SH-SY5Y (cell line): ENCODE measurements at regions not wholly inside any gene's neighbourhood (a gene's known extent, or its start where the extent isn't known, plus 50 kb on each side); places are given as distances from the start of the nearest gene placed in this dataset.

Experiments used
- GATA2 ChIP-seq: IDR thresholded peaks from 2 replicates; pipeline ENCODE4 v1.6.1; 2011; ENCODE audit warnings: mild to moderate bottlenecking, low read depth, low read length
- GATA3 ChIP-seq: IDR thresholded peaks from 2 replicates; pipeline ENCODE4 v1.6.1; 2011; ENCODE audit warnings: low read depth, mild to moderate bottlenecking, low read length, moderate library complexity

GRCh38 chr1:62917314-62917713, 133.4 kb downstream of the ATG4C start:
- TF ChIP-seq GATA3 (no peak), GATA2 (no peak)

GRCh38 chr1:62917805-62918204, 133.9 kb downstream of the ATG4C start:
- TF ChIP-seq GATA3 (no peak), GATA2 (no peak)

- TF ChIP-seq GATA2 (peak; percentile 43; the same call in 1 of the 2 replicates), GATA3 (no peak)
Measured at GRCh38 chr1:62918700-62919099, 134.8 kb downstream of the ATG4C start.

GRCh38 chr1:62922006-62922405, 138.1 kb downstream of the ATG4C start:
- TF ChIP-seq GATA2 (no peak), GATA3 (no peak)

DNA sequence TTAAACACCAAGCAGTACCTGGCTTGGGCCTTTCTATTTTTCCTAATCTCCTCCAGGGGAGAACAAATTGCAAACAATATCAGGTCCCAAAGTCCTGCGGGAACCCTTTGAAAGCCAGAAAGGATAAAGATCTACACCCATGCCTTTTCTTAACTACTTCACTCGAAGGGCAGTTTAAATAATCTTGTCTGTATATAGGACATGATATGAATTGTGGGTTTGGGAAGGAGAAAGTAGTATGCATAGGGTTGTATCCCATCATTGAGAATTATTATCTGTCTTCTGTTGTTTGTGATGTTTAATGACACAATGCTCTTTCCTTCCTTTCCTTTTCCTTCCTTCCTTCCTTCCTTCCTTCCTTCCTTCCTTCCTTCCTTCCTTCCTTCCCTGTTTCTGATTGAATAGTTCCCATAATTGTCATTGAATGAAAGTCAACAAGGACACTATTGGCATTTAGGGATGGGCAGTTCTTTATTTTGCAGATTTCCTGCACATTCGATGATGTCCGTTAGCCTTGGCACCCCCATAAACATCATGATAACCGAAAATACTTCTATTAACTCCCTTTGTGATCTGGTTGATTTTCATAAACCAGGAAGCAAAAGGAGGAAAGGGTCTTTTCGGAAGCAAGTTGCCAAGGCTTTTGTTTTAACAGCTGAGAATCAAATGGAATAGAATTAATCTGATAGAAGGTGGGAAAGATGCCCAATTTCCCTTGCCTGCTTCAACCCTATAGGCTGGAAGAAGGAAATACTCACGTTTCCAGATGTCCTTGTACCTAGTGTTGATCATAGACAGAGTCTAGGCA, 141.3 kb downstream of the ATG4C start:
- TF ChIP-seq GATA2 = no peak
- TF ChIP-seq GATA3 = no peak

DNA sequence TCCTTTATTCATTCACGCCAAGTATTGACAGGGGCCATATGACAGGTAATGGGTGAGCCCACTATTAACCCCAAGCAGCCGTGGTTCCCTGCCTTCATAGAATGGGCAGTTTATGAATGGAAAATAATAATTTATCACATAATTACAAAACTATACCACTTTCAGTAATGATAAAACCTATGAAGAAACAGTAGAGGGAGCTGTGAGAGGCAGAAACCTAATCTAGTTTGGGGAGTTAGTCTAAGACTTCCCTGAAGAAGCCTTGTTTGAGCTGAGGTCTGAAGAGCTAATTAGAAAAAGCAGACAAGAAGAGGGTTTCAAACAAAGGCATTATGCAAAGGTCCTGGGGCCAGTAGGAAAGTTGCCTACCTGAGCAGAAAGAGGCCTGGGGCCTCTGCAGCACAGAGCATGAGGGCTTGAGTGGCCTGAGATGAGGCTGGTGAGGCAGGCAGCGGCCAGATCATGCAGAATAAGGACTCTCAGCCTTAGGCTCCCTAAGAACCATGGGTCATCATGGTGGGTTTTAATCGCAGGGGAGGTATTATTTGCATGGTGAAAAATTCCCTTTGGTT, 142.8 kb downstream of the ATG4C start:
- TF ChIP-seq GATA2 (no peak), GATA3 (no peak)

DNA sequence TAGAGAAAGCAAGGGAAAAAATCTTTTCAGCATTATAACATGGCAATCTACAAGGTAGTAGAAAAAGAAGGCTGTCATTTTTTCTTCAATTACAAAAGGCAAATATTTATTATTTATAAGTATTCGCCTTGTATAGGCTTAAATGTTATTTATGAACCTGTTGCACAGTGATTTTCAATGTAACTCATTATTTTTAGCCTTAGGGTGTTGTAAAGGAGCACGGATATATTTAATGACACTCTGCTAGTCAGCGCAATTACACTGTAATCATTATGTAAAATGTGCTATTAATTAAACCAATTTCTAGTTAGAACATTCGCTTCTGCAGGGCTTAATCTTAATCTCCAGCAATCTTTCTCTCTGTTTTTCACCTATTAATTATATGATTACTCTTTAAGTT, 145.0 kb downstream of the ATG4C start:
- TF ChIP-seq GATA3 (no peak), GATA2 (no peak)

DNA sequence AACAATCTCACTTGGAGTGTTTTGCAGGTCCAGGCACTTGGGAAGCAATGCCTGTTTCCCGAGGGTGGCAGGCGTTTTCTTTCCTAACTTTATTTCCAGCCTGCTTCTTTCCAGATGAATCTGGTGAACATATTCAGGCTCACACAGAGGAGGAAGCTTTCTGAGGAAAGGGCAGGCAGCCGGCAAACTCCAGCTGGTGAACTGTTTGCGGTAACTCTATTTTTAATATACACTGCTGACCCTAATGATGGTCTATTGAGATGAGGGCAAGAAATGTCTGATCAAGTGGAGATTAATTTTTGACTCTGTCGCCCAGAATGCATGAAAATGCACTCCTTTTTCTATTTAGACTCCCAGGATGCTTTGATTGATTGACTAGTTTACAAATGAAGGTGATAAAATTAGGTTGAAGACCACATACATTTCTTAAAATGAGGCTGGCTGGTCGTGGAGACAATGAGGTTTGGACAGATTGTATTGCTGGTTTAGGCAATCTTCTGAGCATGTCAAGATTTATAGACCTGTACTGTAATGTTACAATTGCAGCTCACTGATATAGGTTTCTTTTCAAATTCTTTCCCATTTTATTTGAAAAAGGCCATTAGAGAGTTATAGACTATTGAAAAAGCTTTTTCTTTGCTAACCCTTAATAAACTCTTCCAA, 153.8 kb downstream of the ATG4C start:
- TF ChIP-seq GATA2 (no peak), GATA3 (no peak)

GRCh38 chr1:62941780-62942179, 157.8 kb downstream of the ATG4C start:
- TF ChIP-seq GATA3 (no peak), GATA2 (no peak)

DNA sequence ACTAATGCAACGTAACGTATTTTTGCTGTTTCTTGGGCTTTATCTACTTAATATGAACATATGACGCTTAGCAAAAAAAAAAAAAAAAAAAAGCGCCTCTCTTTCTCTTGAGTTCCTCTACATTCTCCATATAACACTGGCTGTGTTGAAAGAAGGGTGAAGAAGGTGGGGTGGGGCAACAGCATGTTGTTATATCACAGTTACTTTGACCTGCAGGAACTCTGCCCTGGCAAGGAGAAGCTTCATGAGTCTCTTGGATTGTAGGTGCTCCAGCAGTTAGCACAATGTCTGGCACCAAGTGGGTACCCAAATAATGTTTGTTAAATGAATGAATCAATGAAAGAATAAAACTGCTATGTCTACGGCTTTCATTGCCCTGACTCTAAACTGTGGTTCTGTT, 162.6 kb downstream of the ATG4C start:
- no peak for TF ChIP-seq GATA2
- no peak for TF ChIP-seq GATA3

DNA sequence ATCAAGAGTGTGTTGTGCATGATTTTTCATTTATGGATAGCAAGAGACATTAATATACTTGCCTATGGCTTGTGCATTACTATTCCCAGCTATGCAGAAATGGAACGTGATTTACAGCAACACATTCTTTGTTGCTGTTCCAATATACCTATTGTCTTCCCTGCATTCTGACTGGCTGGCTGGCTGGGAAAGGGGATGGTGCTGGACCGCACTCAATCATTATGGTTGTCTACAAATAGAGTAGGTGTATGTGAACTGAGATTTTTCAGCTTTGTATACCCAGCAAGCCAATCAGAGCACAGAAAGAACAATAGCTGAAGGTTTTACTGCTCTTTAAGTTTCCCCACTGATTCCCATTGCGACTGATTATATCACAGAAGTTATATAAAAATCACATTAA, 167.5 kb downstream of the ATG4C start:
- TF ChIP-seq GATA2 = no peak
- TF ChIP-seq GATA3 = no peak

- no peak for TF ChIP-seq GATA3
- TF ChIP-seq GATA2 = no peak
Measured at GRCh38 chr1:62952596-62952995, 168.7 kb downstream of the ATG4C start.

DNA sequence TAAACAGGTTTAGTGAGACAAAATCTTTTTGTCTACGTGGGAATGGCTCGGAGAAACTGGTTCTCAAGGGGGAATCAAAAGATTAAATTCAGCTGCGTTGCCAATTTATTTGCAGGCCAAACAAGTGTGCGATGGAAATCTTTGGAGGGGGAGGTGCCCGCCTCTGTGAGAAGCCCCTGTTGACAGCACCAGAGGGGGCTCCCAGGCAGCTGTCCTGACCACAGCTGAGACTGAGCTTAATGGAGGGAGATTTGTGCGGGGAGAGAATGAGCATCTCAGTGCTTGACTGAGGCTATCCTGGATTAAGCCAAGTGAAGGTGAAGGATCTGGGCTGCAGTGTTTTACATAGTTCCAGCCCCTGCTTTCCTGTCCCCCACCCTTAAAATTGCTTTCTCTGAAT, 169.7 kb downstream of the ATG4C start:
- TF ChIP-seq GATA2 (no peak), GATA3 (no peak)

DNA sequence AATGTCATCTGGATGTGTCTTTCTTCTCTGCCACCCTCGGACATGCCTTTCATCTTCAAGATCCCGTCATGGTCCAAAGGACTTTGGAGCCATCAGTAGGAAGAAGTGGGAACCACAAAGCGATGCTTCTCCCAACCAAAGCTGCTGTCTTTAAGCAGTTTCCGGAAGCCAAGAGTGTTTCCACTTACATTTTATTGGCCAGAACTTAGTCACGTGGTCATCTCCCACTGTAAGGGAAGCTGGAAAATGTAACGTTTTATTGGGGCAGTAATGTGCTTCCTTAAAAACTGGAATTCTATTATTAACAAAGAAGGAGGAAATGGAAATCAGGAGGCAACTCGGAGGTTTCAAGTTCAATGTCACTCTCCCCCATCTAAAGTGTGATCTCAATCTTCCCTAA, 170.8 kb downstream of the ATG4C start:
- no peak for TF ChIP-seq GATA3
- no peak for TF ChIP-seq GATA2

DNA sequence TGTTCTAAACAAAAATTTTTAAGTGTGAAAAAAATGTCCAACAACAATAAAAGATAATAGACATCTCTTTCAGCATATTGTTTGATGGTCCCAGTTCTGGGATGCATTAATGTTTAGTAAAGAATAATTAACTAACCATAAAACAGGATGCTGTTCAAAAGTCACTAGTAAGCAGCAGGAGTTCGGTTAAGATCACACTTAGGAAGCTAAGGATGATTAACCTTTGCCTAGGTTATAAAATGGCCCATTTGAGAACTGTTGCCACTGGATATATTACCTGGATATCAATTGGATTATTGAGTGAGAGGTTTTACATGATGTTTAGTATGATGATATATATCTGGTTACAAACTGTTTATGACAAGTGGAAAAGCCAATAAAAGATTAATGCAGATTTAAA, 171.7 kb downstream of the ATG4C start:
- TF ChIP-seq GATA3 = no peak
- no peak for TF ChIP-seq GATA2
